ENCODE measurements at regions not wholly inside any gene's neighbourhood (a gene's known extent, or its start where the extent isn't known, plus 50 kb on each side); places are given as distances from the start of the nearest gene placed in this dataset.
A peak's percentile ranks its signal among the peaks of the same experiment; 100 is the strongest.

GRCh38 chr13:44293374-44293773 is 80.2 kb upstream of the SERP2 start:
- DNase-seq, result no peak

GRCh38 chr13:44293908-44294735 is 79.5 kb upstream of the SERP2 start:
- no peak for DNase-seq

- no peak for DNase-seq
Measured at GRCh38 chr13:44294876-44295275, 78.7 kb upstream of the SERP2 start.

DNA sequence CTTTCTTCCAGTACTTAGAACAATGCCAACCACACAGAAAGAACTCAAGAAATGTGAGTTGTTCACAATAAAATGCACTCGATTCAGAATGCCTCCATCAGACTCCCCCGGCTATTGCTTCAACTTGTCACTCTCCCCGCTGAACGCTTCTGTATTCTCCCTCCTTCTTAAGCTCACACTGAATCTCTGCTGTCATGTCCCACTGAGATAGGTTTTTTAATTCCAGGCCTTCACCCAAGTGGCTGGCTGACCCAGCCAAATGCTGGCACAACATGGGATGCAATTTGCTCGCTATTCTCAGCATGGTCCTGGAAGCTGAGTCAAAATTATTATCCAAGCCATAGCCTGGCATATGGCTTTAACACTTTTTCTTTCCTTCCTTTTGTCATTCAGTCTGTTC is 76.8 kb upstream of the SERP2 start:
- DNase-seq, result no peak

DNA sequence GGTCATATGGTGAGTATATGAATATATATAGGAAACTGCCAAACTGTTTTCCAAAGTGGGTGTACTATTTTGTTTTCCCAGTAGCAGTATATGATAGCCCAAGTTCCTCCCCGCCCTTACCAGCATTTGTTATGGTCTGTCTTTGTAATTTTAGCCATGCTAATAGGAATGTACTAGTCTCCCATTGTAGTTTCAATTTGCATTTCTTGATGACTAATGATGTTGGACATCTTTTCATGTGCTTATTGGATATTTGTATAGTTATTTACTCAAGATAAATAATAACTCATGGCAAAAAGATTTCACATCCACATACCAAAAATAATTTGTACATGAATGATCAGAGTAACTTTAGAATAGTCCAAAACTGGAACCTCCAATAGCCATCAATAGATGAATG is 75.3 kb upstream of the SERP2 start:
- no peak for DNase-seq

DNA sequence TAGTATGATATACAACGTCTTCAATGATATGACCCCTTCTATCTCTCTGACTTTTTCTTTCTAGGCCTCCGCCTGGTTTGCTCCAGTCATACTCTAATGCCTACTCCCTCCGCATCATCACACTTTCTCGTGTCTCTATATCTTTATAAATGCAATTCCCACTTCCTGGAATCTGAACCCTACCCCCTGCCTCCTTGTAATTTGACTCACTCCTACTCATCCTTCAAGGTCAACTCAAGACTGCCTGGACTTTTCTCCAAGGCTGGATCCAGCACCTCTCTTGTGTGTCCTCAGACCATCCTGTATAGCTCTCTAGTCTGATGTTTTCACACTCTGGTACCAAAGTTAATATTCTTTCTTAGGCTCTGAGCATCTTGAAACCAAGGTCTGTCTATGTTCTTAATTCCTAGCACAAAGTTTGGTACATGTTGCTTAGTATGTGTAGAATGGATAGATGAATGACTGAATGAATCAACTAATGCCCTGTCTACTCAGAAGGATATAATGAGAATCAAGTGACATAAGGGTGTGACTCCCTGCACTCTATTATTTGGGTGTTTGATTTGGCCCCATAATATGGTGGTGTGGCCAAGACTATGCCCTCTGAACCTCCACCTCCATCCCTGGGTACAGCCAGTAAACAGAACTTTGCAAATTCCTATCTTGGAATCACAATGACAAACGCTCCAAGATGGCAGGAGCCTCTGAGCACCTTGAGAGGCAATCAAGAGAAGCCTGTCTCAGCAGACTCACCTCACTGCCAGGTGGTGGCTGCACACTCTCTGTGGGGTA is 74.3 kb upstream of the SERP2 start:
- no peak for DNase-seq

DNA sequence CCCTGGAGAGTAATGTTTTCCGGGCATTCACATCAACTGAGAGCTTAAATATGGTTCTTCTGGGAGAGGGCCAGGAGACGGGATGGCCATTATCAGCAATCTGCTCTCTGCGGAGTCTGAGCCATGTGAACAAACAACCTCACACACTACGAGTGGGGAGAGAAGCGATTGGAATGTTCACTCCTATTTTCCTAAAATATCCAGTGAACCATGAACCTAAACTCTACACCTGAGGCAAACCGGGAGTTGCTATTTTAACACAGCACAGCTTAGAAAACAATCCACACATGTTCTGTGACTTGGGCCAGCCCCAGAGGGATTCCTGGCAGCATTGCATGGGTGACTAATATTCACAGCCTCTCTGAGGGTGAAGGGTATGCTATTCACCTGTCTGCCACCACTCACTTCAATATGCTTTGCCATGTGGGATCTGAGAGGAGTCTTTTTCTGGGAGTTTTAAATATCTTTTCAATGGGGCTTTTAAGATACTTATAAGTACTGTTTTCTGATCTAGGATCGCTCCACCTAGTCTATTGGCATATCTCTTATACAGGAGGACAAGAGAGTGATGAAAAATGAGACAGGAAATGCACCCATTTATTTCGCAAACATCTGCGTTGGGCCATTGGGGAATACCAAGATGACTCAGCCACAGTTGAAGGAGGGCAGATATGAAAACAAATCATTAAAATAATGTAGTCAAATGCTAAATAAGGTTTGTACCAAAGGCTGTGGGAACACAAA is 72.6 kb upstream of the SERP2 start:
- no peak for DNase-seq

DNA sequence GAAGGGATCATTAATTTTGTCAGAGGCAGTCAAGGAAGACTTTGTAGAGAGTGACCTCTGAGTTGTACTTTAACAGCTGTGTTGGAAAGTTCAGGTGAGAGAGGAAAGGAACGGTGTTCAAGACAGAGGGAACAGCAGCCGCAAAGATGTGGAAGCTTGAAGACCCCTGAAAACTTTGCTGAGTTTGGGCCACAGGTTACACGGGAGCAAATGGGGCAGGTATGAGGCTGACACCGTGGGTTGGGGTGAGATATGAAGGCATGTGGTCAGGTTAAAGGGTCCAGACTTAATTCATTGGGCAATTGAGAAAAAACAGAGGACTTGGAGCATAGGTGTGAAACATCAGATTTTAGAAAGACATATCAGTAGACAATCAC is 72.0 kb upstream of the SERP2 start:
- DNase-seq, result no peak

GRCh38 chr13:44302233-44302632 is 71.4 kb upstream of the SERP2 start:
- no peak for DNase-seq

DNA sequence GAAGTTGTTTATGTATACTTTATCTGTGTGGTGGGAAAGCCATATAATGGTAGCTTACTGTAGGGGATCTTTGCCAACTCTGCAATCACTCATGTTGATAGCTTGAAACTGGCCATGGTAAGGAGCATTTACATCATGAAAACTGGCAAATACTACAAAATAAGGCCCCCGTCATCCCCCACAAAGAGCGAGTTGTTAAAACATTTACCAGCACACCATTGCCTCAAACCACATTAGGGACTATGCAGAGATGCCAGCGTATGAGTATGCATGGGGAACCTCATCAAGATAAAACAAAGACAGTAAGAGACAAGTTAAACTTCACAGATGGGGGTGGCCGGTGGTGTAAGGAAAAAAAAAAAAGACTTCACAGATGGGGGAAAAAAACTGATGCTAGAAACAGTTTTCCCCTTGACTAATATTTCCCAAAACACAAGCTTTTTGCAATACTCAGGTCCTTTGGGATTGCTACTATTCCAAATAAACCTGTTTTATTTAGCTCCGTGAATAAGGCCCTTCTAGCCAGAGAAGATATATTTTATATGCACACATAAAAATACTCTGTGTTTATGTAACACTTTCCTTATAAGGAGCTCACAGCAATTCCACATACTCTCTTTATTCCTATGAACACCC is 70.6 kb upstream of the SERP2 start:
- DNase-seq, result peak; percentile 15

DNA sequence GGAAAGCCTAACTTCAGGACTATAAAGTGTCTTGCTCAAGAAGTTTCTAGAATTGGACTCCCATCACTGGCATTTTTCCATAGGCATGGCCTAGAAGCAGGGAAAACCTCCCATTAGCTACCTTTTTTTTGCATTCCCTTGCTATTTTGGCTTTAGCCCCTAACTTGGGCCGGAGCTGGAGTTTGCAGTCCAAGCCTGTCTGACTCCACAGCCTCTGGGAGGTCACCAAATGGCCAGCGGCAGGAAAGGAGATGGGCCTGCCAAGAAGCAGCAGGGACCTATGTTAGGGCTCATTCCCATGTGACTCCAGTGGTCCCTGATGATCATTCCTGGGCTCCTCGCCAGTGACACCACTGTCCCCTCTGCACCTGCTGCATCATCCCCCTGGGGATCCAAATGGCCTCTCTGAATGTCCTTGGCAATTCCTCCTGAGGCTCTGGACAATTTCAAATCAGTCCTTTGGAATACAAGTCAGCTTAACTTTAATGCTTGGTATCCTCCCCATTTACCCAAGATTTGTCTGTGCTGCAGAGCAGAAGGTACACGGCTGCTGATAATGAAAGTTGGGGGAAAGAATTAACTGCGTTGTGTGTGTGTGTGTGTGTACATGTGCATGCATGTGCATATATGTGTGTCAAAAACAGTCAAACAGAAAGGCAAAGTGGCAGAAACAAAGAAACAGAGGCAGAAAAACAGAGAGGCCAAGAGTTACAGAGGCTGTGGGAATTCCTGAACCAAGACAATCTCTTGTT is 69.8 kb upstream of the SERP2 start:
- DNase-seq, result no peak

- no peak for DNase-seq
Measured at GRCh38 chr13:44304433-44304725, 69.2 kb upstream of the SERP2 start.

DNA sequence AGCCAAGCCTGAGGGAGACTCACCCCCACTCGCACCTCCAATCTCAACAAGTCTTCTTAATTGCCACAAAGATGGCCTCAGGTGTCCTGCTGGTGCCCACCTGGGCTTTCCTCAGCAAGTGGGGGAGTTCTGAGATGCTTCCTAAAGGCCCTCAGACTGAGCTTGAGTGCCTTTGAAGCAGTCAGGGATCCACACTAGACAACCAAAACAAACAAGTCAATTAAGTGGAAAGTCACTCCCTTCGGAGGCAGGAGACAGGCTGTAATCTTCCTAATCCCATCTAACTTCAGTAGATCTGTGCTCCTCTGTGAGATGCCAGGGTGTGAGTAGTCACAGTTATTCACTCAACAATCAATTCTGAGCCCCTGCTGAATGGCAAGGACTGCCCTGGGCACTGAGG is 68.3 kb upstream of the SERP2 start:
- DNase-seq, result no peak

- DNase-seq, result no peak
Measured at GRCh38 chr13:44305917-44306370, 67.7 kb upstream of the SERP2 start.

- DNase-seq, result no peak
Measured at GRCh38 chr13:44306371-44307192, 67.0 kb upstream of the SERP2 start.

GRCh38 chr13:44307255-44307654 is 66.4 kb upstream of the SERP2 start:
- no peak for DNase-seq

DNA sequence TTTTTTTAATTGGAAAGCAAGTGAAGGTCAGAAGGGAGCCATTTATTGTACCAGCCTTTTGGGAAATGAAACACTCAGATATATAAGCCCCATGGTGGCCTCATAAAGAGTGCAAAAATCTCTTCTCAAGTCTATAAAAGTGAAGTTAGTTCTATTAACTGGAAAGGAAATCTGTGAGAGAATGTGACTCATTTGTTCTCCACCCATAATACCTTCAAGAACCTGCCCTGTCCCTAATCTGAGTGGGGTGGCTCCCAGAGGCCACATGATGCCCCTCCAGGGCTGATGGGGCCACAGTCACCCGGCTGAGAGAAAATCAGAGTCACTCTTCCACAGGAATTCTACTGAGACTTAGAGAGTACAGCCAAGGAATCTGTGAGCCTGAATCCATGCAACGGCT is 65.8 kb upstream of the SERP2 start:
- no peak for DNase-seq

DNA sequence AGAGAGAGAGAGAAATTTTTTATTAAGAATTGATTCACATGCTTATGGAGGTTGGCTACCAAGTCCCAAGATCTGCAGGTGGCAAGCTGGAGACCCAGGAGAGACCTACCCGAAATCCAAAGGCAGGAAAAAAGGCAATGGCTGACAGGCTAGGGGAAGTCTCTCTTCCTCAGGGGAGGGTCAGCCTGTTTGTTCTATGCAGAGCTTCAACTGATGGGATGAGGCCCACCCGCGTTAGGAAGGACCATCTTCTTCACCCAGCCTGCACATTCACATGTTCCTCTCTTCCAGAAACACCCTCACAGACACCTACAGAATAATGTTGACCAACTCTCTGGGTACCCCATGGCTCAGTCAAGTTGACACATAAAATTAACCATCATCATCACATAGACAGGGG is 65.3 kb upstream of the SERP2 start:
- DNase-seq, result no peak

DNA sequence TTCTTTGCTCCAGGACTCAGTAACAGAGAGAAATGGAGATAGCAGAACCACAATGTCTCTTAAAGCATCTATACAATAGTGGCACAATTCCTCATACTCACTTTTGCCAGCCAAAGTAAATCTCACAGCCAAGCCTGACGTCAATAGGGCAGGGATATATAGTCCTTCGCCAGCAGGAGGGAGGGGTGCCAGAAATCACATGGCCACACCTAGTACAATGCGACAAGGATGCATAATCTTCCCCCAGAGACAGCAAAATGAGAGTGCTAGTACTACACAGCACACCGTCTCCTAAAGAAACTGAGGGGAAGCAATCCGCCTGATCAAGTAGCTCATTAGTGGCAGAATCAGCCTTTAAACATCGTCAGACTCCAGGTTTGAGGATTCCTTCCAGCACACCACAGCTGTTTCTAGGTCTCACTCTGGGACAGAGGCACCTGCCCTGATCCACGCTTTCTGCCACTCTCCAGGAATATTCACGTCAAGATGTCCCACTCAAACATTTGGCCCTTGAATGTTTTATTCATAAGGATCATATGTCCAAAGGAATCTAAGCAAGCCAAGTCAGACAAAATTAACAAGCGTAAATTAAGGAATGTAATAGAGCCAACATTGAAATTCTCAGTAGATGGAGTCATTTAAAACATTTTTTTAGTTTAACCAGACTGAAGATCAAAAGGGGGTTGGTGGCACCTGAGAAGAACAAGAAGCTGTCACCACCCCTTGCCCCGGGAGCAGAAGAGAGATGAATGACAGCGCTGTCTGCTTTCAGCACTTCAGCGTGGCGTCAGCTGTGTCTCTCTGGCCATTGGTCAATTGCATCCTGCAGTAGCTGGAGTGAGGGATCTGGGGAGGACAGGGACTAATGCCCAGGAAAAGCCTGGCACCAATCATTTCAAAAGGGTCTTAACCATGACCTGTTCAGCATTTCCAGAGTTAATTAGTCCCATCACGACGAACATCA is 63.5 kb upstream of the SERP2 start:
- peak; percentile 27 for DNase-seq

DNA sequence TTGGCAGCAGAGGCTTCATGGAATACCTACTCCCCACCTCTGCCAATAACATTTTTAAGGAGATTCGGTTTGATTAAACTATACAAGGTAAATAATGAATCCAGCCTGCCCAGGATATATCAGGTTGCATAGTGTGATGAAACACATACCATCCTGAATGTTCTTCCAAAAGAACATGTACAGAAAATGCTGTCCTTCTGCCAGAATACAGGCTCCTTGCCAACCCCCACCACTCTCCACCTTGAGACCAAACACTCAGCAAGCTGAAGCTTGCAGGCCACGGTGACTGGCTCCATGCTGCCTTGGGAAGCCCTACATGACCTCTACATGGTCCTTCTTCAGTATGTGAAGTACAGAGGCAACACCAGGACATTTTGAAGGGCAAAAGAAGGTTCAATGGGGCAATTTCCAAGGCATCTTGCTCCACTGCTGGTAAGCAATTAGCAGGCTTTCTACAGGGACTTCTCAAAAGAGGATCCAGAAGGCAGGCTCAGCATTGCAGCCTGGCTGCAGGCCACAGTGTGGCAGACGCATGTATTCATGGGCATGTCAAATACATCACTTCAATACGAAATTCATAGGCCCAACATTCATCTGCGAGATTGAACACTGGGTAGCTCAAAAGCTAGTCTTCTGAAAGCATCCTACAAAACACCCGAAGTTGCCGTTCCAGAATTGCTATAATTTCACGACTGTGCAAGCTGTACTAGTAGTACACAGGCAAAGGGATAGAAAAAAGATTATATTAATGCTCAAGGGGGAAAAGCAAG is 62.4 kb upstream of the SERP2 start:
- DNase-seq, result no peak
